Vagina (tissue), 2 donors: ENCODE measurements at regions not wholly inside any gene's neighbourhood (a gene's known extent, or its start where the extent isn't known, plus 50 kb on each side); places are given as distances from the start of the nearest gene placed in this dataset.
A peak's percentile ranks its signal among the peaks of the same experiment; 100 is the strongest.

Source experiments
- DNase-seq, 2 donors: peaks; one replicate each; pipeline ENCODE4 v3.0.0-alpha.2; 2017; ENCODE audit errors: extremely low spot score in 2 of 2
- H3K27ac ChIP-seq: fragments of 200-600 bp; sonication (generic); one replicate; pipeline ENCODE4 v1.5.1; 2019
- H3K27me3 ChIP-seq: fragments of 200-600 bp; sonication (generic); one replicate; pipeline ENCODE4 v1.5.1; 2019
- H3K36me3 ChIP-seq, 2 donors: fragments of 200-600 bp; sonication (generic); one replicate each; pipeline ENCODE4 v1.5.1; 2017 to 2019
- H3K4me1 ChIP-seq: fragments of 200-600 bp; sonication (generic); one replicate; pipeline ENCODE4 v1.5.1; 2019
- H3K4me3 ChIP-seq, 2 donors: fragments of 200-600 bp; sonication (generic); 1 replicate in 1 of 2; 2 replicates in 1 of 2; pipeline ENCODE4 v1.5.1; 2016 to 2019
- H3K9me3 ChIP-seq: fragments of 200-600 bp; sonication (generic); one replicate; pipeline ENCODE4 v1.5.1; 2019
- POLR2A ChIP-seq, 2 donors: fragments of 450-650 bp; IDR thresholded peaks; one replicate each; pipeline ENCODE4 v1.6.1; 2017; ENCODE audit warnings: antibody characterized with exemption in 2 of 2, mild to moderate bottlenecking in 2 of 2, moderate library complexity in 2 of 2
- POLR2AphosphoS5 ChIP-seq, 2 donors: sonication (generic); formaldehyde crosslinking; IDR thresholded peaks; one replicate each; pipeline ENCODE4 v1.9.0; 2017; ENCODE audit warnings: antibody characterized with exemption in 2 of 2, mild to moderate bottlenecking in 2 of 2, low read depth in 1 of 2; ENCODE audit not compliant: insufficient read depth in 1 of 2
- intact Hi-C: fragments of 100-400 bp; cut with DNase I; formaldehyde crosslinking; loops from one replicate; pipeline ENCODE4 v1.15.1; 2023
- TF ChIP-seq, protein P1 (sequence below), 3 experiments: fragments of 450-650 bp in 2 of 3; fragments of 200-600 bp in 1 of 3; sonication (generic) in 1 of 3; IDR thresholded peaks; one replicate each; pipeline ENCODE4 v1.5.1; 2017 to 2019; ENCODE audit warnings: antibody characterized with exemption in 3 of 3, mild to moderate bottlenecking in 2 of 3, moderate library complexity in 2 of 3

DNA sequence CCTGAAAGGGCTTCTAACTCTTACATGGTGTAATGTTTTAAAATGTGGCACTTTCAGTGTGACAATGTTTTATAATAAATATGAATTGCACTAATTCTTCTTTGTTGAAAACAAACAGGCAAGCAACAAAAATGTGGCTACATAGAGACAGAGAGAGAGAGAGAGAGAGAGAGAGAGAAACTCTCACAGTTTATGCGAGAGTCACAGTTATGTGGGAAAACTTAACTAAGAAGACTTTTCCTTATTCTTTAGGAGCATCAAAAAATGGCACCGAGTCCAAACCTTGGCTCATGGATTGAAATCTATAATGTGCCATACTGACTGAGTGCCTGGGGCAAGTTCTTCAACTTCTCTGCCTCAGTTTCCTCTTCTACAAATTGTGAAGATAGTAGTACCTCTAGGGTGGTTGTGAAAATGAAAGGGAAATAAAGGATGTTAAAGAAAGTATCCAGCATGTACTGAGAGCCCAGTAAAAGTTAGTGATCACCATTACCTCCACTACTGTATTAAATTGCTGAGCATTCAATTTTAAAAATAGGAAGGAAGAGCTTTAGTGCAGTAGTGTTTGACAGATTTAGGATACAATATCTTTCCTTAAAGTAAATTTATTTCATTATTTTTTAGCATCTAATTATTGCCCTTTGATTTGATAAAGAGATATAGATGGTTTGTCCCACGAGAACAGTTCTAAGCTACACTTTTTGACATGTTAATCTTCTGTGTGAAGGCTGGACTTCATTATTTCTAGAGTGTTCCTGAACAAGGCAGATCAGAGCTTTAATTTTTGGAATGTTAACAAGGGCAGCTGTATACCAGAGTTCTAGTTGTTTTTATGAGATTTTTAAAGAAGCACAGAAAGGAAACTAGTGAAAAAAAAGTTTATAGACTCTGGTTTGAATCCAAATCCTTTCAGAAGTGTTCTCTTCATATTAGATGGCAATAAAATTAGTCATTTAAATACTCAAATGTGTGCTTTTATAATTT lies 187.5 kb upstream of the ANK2 start:
- Histone ChIP-seq H3K4me1 (peaks cover 17% of the 10 kb centered on the region), H3K36me3 (no peaks in the 10 kb centered on the region), H3K4me3 (no peak overlapping the region), H3K27ac (peak overlapping the region; percentile 1), H3K27me3 (no peaks in the 10 kb centered on the region), H3K9me3 (no peaks in the 10 kb centered on the region)
- TF ChIP-seq POLR2AphosphoS5 (IDR thresholded peaks at IDR 0.05; ENCODE audit: insufficient read depth in 1 of 2, low read depth in 1 of 2) (peak in 1 of 2 donors; percentile 58), POLR2A (IDR thresholded peaks at IDR 0.05) (no peak)
- intact Hi-C loops = no loop called here
- no peak for DNase-seq

DNA sequence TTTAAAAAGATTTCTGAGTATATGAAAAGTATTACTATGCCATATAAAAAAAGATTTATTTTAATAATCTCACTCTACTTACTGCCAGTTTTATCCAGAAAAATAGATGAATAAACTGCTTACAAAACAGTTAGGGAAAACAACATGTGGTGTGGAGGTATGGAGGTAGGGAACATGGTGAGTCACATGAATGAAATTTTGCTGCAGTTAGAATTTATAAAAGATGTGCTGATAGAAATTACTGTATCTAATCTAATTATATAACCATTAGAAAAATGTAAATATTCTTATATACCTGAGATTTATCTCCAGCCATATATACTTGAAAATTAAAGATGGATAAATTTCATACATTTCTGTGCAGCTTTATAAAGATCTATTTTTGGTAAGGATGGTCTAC lies 184.0 kb upstream of the ANK2 start:
- peaks cover 13% of the 10 kb centered on the region for H3K4me1 ChIP-seq
- no peaks in the 10 kb centered on the region for H3K9me3 ChIP-seq
- H3K27me3 ChIP-seq = no peaks in the 10 kb centered on the region
- no peak for DNase-seq
- H3K36me3 ChIP-seq = no peaks in the 10 kb centered on the region
- H3K4me3 ChIP-seq = no peak overlapping the region
- no peak overlapping the region for H3K27ac ChIP-seq
- intact Hi-C loops = no loop called here
- TF ChIP-seq POLR2A (IDR thresholded peaks at IDR 0.05) = no peak
- TF ChIP-seq POLR2AphosphoS5 (IDR thresholded peaks at IDR 0.05; ENCODE audit: insufficient read depth in 1 of 2, low read depth in 1 of 2) = no peak
- TF ChIP-seq, protein P1, sequence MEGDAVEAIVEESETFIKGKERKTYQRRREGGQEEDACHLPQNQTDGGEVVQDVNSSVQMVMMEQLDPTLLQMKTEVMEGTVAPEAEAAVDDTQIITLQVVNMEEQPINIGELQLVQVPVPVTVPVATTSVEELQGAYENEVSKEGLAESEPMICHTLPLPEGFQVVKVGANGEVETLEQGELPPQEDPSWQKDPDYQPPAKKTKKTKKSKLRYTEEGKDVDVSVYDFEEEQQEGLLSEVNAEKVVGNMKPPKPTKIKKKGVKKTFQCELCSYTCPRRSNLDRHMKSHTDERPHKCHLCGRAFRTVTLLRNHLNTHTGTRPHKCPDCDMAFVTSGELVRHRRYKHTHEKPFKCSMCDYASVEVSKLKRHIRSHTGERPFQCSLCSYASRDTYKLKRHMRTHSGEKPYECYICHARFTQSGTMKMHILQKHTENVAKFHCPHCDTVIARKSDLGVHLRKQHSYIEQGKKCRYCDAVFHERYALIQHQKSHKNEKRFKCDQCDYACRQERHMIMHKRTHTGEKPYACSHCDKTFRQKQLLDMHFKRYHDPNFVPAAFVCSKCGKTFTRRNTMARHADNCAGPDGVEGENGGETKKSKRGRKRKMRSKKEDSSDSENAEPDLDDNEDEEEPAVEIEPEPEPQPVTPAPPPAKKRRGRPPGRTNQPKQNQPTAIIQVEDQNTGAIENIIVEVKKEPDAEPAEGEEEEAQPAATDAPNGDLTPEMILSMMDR (IDR thresholded peaks at IDR 0.05) = no peak

DNA sequence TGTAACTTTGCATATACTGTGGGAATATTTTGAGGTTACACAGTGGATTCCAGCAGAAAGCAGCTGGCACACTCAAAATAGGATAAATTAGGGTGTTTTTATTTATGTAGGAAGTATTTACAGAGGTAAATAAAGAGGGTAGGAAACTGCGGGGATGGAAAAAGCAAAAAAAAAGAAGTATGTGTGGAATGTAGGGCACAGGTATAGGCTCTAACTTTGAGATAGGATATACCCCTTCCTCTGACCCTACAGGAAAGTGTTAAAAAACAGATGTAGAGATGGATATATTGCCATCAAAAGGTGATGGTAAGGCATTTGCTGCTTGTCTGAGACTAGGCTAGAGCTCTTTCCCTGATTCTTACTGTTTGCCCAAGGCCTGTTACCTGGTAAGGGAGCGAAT lies 173.1 kb upstream of the ANK2 start:
- no peak for DNase-seq
- H3K4me1 ChIP-seq = no peaks in the 10 kb centered on the region
- H3K27me3 ChIP-seq = no peaks in the 10 kb centered on the region
- TF ChIP-seq, protein P1 (IDR thresholded peaks at IDR 0.05) = no peak
- TF ChIP-seq POLR2A (IDR thresholded peaks at IDR 0.05) (no peak), POLR2AphosphoS5 (IDR thresholded peaks at IDR 0.05; ENCODE audit: insufficient read depth in 1 of 2, low read depth in 1 of 2) (no peak)
- no peaks in the 10 kb centered on the region for H3K36me3 ChIP-seq
- no peaks in the 10 kb centered on the region for H3K9me3 ChIP-seq
- intact Hi-C loops = no loop called here
- no peak overlapping the region for H3K27ac ChIP-seq
- H3K4me3 ChIP-seq = no peak overlapping the region

DNA sequence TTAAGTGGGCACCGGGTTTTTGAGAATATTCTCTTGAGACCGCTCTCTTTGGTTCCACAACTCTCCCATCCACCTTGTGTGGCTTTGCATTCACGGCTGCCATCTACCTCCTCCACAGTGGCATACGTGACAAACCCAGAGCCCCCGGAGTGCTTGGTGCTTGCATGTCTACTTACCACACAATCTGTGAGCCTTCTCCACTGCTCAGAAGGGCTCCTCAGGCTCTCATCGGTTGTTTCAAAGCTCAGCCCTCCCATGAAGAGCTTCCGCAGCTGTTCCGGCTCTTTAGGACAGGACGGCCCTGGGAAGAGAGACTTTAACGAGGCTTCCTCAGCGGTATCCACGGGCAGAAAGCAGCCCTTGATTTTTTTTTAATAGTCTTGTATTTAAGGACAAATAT lies 167.6 kb upstream of the ANK2 start:
- H3K27me3 ChIP-seq = no peaks in the 10 kb centered on the region
- intact Hi-C loops = no loop called here
- H3K9me3 ChIP-seq = no peaks in the 10 kb centered on the region
- DNase-seq = no peak
- peak overlapping the region; percentile 26 for H3K27ac ChIP-seq
- TF ChIP-seq POLR2AphosphoS5 (IDR thresholded peaks at IDR 0.05; ENCODE audit: insufficient read depth in 1 of 2, low read depth in 1 of 2) (no peak), POLR2A (IDR thresholded peaks at IDR 0.05) (no peak)
- TF ChIP-seq, protein P1 (IDR thresholded peaks at IDR 0.05) = no peak
- no peaks in the 10 kb centered on the region for H3K36me3 ChIP-seq
- H3K4me1 ChIP-seq = no peaks in the 10 kb centered on the region
- peak overlapping the region; percentile 22 to 25 for H3K4me3 ChIP-seq

DNA sequence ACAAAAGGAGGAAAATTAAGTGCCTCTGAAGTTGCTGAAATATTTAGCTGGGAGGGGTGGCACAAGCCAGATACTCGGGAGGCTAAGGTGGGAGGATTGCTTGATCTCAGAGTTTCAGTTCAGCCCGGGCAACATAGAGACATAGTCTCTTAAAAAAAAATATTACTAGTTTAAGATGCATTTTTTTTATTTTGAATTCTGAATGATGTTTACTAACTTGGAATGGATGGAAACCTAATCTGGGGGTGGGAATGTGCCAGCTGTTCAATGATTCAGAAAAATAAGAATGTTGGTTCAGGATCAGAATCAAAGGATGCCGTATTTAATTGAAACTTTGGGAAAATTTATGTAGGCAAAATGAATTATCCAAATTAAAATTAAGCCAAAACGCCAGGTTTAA lies 167.2 kb upstream of the ANK2 start:
- H3K4me1 ChIP-seq = no peaks in the 10 kb centered on the region
- no peaks in the 10 kb centered on the region for H3K36me3 ChIP-seq
- no peak for TF ChIP-seq POLR2AphosphoS5 (IDR thresholded peaks at IDR 0.05; ENCODE audit: insufficient read depth in 1 of 2, low read depth in 1 of 2)
- no peak for TF ChIP-seq POLR2A (IDR thresholded peaks at IDR 0.05)
- TF ChIP-seq, protein P1 (IDR thresholded peaks at IDR 0.05) = no peak
- no peaks in the 10 kb centered on the region for H3K9me3 ChIP-seq
- intact Hi-C loops = no loop called here
- no peak for DNase-seq
- H3K27me3 ChIP-seq = no peaks in the 10 kb centered on the region
- peak overlapping the region; percentile 26 for H3K27ac ChIP-seq
- H3K4me3 ChIP-seq = peak overlapping the region in 1 of 2 donors; percentile 25
